Activated naive CD4-positive, alpha-beta T cell (primary cell): ENCODE measurements at regions not wholly inside any gene's neighbourhood (a gene's known extent, or its start where the extent isn't known, plus 50 kb on each side); places are given as distances from the start of the nearest gene placed in this dataset.
"Not testable (repeated sequence)": the region's sequence is repeated elsewhere in the genome, so short reads cannot be mapped to it uniquely, and the experiment has no call there.

Experiments
- DNase-seq, 4 experiments: peaks; one replicate each; lab custom pipeline; 2025; lab: John Stamatoyannopoulos, UW

- not testable (repeated sequence) for DNase-seq
These were observed 692.2 kb downstream of the UTRN start for GRCh38 chr6:144977250-144977864.

- no peak for DNase-seq
These were observed 693.1 kb downstream of the UTRN start for GRCh38 chr6:144978208-144978607.

- DNase-seq = no peak
These were observed 701.1 kb downstream of the UTRN start for GRCh38 chr6:144986271-144986670.

- DNase-seq = no peak
These were observed 704.4 kb downstream of the UTRN start for GRCh38 chr6:144989319-144990107.

- no peak for DNase-seq
These were observed 705.6 kb downstream of the UTRN start for GRCh38 chr6:144990784-144991183.

GRCh38 chr6:144993870-144994269 is 708.7 kb downstream of the UTRN start:
- no peak for DNase-seq

GRCh38 chr6:144997996-144998395 is 712.9 kb downstream of the UTRN start:
- DNase-seq = no peak

- DNase-seq = no peak
These were observed 714.0 kb downstream of the UTRN start for GRCh38 chr6:144999127-144999526.

GRCh38 chr6:145003145-145003544 is 718.0 kb downstream of the UTRN start:
- no peak for DNase-seq

- no peak for DNase-seq
These were observed 721.8 kb downstream of the UTRN start for GRCh38 chr6:145006914-145007313.

- no peak for DNase-seq
These were observed 723.6 kb downstream of the UTRN start for GRCh38 chr6:145008715-145009114.

- DNase-seq = no peak
These were observed 724.6 kb downstream of the UTRN start for GRCh38 chr6:145009711-145010110.

- no peak for DNase-seq
These were observed 723.2 kb downstream of the EPM2A start for GRCh38 chr6:145012039-145012662.

GRCh38 chr6:145015739-145016558 is 719.4 kb downstream of the EPM2A start:
- DNase-seq = no peak

GRCh38 chr6:145017051-145017450 is 718.3 kb downstream of the EPM2A start:
- DNase-seq = no peak

- no peak for DNase-seq
These were observed 717.8 kb downstream of the EPM2A start for GRCh38 chr6:145017516-145017915.

- no peak for DNase-seq
These were observed 717.3 kb downstream of the EPM2A start for GRCh38 chr6:145018027-145018426.

- no peak for DNase-seq
These were observed 715.2 kb downstream of the EPM2A start for GRCh38 chr6:145020114-145020513.

- no peak for DNase-seq
These were observed 714.8 kb downstream of the EPM2A start for GRCh38 chr6:145020543-145020942.

- no peak for DNase-seq
These were observed 713.0 kb downstream of the EPM2A start for GRCh38 chr6:145022199-145022796.

GRCh38 chr6:145023116-145023726 is 712.1 kb downstream of the EPM2A start:
- DNase-seq = no peak
